Body of pancreas (tissue), 4 donors: ENCODE measurements at regions not wholly inside any gene's neighbourhood (a gene's known extent, or its start where the extent isn't known, plus 50 kb on each side); places are given as distances from the start of the nearest gene placed in this dataset.

Experiments used
- POLR2A ChIP-seq, 3 donors: fragments of 450-650 bp; IDR thresholded peaks; one replicate each; pipeline ENCODE4 v1.6.1; 2016; ENCODE audit warnings: antibody characterized with exemption in 3 of 3, mild to moderate bottlenecking in 2 of 3
- TF ChIP-seq, protein P1 (sequence below), 7 experiments: fragments of 450-650 bp in 4 of 7; fragments of 200-600 bp in 3 of 7; sonication (generic) in 3 of 7; IDR thresholded peaks; one replicate each; pipeline ENCODE4 v1.5.1; 2016 to 2019; ENCODE audit warnings: antibody characterized with exemption in 7 of 7

DNA sequence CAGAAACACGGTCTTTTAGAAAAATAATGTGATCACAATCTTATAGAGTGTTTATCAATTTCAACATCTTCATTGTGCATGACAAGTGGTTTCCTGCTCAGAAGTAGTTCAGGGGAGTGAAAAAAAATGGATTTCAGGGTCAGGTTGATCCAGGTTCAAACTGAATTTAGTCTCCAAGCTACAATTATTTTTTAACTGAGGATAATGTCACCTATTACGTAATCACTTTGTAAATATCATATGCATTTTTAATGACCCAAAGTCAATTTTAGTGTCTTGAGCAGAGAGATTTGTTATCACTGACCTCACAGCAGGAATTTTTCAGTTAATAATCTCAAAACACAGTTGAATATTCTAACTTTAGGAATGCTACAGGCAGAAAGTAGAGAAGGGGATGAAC lies 627.2 kb upstream of the LUZP2 start:
- TF ChIP-seq, protein P1, sequence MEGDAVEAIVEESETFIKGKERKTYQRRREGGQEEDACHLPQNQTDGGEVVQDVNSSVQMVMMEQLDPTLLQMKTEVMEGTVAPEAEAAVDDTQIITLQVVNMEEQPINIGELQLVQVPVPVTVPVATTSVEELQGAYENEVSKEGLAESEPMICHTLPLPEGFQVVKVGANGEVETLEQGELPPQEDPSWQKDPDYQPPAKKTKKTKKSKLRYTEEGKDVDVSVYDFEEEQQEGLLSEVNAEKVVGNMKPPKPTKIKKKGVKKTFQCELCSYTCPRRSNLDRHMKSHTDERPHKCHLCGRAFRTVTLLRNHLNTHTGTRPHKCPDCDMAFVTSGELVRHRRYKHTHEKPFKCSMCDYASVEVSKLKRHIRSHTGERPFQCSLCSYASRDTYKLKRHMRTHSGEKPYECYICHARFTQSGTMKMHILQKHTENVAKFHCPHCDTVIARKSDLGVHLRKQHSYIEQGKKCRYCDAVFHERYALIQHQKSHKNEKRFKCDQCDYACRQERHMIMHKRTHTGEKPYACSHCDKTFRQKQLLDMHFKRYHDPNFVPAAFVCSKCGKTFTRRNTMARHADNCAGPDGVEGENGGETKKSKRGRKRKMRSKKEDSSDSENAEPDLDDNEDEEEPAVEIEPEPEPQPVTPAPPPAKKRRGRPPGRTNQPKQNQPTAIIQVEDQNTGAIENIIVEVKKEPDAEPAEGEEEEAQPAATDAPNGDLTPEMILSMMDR (IDR thresholded peaks at IDR 0.05): no peak
- TF ChIP-seq POLR2A (IDR thresholded peaks at IDR 0.05): no peak
